ENCODE measurements at regions not wholly inside any gene's neighbourhood (a gene's known extent, or its start where the extent isn't known, plus 50 kb on each side); places are given as distances from the start of the nearest gene placed in this dataset.

DNA sequence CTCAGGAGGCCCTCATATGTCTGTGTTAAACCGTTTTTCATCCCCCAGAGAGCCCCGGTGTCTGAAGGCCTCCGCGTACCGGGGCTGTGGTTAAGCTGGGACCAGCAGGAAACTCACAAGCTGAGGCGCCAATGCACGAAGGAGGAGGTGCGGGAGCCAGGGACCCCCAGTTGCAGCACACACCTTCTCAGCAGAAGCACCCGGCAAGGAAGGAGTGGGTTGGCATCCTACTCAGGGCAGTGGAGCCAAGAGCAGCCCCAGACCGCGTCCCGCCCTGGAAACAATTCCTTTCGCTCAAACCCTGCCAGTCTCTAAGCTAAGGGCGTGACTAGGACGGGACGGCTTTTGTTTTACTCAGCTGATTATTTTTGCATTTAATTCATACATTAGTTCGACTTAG is 726.9 kb downstream of the BRD1 start:
- TF ChIP-seq, protein P1, sequence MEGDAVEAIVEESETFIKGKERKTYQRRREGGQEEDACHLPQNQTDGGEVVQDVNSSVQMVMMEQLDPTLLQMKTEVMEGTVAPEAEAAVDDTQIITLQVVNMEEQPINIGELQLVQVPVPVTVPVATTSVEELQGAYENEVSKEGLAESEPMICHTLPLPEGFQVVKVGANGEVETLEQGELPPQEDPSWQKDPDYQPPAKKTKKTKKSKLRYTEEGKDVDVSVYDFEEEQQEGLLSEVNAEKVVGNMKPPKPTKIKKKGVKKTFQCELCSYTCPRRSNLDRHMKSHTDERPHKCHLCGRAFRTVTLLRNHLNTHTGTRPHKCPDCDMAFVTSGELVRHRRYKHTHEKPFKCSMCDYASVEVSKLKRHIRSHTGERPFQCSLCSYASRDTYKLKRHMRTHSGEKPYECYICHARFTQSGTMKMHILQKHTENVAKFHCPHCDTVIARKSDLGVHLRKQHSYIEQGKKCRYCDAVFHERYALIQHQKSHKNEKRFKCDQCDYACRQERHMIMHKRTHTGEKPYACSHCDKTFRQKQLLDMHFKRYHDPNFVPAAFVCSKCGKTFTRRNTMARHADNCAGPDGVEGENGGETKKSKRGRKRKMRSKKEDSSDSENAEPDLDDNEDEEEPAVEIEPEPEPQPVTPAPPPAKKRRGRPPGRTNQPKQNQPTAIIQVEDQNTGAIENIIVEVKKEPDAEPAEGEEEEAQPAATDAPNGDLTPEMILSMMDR (IDR thresholded peaks at IDR 0.05 in 8 of 11, conservative IDR thresholded peaks at IDR 0.05 in 3 of 11), result no peak
- TF ChIP-seq POLR2A (IDR thresholded peaks at IDR 0.05), result no peak

Data from spleen (tissue), 7 donors.